ENCODE measurements at regions not wholly inside any gene's neighbourhood (a gene's known extent, or its start where the extent isn't known, plus 50 kb on each side); places are given as distances from the start of the nearest gene placed in this dataset.
A peak's percentile ranks its signal among the peaks of the same experiment; 100 is the strongest.

- DNase-seq, result no peak
Observed at GRCh38 chr1:212226467-212226866, 58.7 kb upstream of the PPP2R5A start.

DNA sequence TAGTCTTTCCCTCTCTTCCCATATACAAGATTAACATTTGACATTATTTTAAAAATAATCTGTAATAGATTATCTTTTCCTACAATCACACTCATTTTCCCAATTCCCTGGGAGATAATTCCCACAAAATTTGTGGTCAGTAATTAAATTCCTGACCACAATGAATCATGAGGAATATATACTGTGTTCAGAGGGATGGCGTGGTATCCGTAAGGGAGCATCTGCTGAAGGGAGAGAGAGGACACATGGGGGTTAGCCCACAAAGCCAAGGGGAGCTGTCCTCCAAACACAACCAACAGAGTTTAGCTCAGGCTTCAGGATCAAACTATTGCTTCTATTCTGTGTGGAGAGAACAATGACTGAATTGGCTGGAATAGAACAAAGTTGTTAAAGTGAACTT, 57.1 kb upstream of the PPP2R5A start:
- no peak for DNase-seq

- no peak for DNase-seq
Observed at GRCh38 chr1:212228591-212229119, 56.6 kb upstream of the PPP2R5A start.

DNA sequence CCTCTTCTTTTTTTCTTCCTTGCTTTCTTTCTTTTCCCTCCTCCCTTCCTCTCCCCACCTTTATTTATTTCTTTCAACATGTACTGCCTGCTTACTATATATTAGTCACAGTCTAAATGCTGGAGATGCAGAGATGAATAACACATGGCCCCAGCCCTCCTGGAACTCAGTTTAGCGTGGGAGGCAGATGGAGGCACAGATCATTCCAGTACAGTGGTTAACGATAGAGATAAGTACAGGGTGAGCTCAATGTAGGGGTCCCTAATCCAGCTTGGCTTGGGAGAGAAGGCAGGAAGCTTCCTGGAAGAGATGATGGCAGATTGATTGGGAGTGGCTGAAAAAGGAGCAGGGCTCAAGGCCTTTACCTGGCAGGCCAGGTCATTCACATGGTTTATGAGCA, 55.6 kb upstream of the PPP2R5A start:
- peak; percentile 64 for DNase-seq

GRCh38 chr1:212230329-212230728, 54.9 kb upstream of the PPP2R5A start:
- no peak for DNase-seq

DNA sequence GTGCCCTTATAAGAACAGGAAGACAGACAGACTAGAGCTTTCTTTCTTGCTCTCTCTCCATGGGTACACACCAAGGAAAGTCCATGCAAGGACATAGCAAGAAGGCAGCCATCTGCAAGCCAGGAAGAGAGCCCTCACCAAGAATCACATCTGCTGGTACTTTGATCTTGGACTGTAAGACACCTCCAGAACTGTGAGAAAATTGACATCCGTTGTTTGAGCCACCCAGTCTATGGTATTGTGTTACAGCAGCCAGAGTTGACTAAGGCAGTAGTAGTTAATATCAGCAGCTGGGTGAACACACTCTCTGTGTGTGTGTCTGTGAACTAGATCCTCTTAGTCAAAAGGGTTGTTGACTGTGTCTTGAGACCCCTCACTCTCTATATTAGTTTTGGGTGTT, 53.8 kb upstream of the PPP2R5A start:
- DNase-seq, result no peak

DNA sequence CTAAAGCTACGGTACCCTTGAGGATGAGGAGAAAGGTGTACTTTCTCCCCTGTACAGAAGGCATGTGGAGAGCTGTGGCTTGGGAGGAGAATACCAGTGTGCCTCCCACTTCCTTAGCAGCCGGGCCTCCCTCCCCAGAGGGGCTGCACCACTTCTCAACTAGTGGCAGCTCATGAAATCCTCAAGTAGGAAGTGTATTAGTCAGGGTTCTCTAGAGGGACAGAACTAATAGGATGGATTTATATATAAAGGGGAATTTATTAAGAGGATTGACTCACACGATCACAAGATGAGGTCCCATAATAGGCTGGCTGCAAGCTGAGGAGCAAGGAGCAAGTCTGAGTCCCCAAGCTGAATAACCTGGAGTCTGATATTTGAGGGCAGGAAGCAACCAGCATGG, 53.1 kb upstream of the PPP2R5A start:
- no peak for DNase-seq

DNA sequence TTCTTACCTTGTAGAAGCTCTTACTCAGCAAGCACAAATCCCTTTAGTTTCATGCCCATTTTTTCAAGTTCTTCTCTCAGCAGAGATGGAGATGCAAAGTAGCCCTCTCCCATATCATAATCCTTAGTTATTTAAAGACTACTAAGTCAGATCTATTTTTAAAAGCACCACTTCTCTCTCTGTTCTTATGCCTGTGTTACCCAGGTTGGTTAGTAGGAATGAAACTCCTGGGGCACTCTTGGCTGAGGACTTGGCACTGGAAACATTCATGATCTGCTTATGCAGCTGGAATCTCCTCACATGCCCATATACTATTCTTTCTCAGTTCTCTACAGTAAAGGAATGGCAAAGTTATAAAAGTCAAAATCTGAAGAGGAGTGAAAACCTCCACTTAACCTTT, 51.9 kb upstream of the PPP2R5A start:
- DNase-seq, result no peak

DNA sequence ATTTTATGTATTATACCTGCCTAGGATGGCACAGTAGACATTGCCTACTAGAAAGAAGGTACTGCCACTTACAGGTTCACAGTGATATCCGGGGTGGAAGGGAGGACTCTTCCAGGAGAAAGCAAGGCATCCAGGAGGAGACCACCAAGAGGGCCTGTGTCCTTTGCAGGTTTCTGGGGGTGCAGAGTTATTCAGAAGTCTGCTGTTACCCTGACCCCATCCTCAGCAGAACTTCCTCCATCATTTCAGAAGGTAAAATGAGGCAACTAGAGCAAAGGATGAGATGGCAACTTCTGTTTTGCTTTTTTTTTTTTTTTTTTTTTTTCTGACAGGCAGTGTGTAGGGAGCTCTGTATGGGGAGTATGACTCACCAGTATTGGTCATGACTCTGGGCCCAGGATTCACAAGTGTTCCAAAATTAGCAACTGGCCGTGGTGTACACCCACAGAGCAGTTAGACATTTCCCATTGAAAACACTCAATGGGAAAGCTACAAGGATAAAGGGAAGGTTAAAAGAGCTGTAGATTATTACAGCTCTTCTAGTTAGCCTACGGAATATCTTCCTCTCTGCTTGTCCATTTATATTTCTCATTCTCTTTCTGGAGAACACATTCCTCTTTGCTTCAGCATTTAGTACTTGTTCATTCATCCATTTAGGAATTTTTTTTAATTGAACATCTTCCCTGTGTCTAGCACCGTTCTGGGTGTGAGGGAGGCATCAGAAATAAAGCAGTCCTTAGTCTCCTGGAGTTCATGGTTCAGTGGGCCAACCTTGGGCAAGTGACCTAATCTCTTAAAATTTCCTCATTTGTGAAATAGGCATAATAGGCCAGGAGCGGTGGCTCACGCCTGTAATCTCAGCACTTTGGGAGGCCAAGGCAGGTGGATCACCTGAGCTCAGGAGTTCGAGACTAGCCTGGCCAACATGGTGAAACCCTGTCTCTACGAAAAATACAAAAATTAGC, 50.5 kb upstream of the PPP2R5A start:
- peak; percentile 72 for DNase-seq
